HG03135 (cell line): ENCODE measurements at regions not wholly inside any gene's neighbourhood (a gene's known extent, or its start where the extent isn't known, plus 50 kb on each side); places are given as distances from the start of the nearest gene placed in this dataset.

Source experiments
- ATAC-seq: cut with Tn5 transposase; IDR thresholded peaks from one replicate; pipeline ENCODE4 v1.9.1; 2021; ENCODE audit warnings: mild to moderate bottlenecking, moderate library complexity; ENCODE audit not compliant: unreplicated experiment

DNA sequence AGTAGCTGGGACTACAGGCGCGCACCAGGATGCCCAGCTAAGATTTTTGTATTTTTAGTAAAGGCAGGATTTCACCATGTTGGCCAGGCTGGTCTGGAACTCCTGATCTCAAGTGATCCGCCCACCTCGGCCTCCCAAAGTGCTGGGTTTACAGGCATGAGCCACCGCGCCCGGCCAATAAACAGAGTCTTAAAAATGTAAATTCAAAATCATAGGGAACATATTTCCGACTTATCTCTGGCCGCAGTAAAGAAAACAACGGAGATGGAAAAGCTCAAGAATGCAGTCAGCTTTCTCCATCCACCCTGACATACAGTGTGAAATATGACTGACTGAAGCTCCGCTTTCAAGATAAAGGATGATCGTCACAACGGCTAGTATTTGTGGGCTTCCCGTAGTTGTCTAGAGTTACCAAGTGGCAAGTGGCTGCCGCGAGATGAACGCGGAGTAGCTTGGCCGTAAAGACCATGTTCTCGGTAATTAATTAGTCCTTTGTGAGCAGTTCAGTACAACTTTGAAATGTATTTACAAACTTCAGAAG is 495.1 kb upstream of the FAT1 start:
- no peak for ATAC-seq

DNA sequence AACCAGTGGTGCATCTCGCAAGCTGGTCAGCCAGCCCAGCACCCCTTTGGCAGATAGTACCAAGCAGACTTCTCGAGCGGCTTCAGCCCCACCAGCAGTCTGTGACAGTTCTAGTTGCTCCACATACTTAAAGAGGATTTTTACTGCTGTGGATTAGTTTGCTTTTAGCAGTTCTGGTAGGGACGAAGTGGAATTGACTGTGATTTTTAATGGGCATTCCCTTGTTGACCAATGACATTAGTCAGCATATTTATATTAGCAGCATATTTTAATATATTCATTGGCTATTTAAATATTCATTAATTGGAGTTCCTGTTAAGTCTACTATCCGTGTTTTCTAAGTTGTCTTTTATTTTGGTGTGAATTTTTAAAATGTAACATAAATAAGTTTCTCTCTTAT is 500.9 kb upstream of the FAT1 start:
- no peak for ATAC-seq

DNA sequence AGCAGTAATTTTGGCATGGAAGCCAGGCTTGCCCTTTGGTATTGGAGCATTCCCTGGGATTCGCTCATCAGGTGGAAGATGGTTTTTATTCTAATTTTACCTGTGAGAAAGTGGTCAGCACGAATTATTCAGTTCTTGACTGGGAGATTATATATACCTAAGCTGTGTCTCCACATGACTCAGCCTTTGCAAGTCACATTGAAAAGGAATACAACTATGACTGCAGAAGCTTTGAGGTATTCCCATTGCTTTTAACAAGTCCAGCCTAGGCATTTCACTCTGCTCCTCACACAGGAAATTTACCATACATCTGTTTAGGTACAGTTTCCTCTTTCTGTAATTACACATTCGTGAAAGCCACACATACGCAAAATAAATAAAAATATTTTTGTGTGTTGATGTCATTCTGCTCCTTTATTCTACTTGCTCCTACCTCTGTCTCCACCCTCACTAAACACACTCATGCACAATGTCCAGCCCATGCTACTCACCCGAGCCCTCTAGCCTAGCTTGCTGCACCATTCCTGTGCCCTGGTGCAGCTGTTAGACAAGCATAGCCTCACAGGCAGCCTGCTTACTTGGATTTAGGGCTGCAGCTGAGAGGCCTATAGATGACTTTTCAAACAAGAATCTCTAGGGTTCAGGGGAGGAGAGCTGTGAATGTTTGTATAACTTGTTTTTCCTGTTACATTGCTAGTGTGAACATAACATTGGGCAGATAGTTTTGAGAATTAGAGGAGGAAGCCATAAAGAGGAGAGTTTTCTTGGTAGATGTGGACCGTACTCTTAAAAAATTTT is 504.4 kb upstream of the FAT1 start:
- ATAC-seq = no peak

DNA sequence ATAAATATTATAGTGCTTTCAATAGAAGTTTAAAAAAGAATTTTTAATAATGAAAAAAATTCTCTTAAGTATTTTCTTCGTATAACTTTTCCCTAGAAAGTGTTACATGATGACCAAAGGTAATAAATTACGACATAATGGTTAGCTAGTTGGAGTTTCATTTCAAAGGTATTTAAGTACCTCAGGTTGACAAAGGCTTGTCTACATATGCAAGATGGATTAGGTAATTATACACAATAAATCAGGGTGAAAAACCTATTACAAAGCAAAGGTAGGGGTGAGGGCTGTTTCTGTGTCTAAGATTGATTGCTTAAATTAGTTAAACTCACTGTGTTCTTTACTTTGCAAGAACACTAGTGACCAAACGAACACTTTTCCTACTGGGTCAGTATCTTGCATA is 508.5 kb upstream of the FAT1 start:
- ATAC-seq = no peak

DNA sequence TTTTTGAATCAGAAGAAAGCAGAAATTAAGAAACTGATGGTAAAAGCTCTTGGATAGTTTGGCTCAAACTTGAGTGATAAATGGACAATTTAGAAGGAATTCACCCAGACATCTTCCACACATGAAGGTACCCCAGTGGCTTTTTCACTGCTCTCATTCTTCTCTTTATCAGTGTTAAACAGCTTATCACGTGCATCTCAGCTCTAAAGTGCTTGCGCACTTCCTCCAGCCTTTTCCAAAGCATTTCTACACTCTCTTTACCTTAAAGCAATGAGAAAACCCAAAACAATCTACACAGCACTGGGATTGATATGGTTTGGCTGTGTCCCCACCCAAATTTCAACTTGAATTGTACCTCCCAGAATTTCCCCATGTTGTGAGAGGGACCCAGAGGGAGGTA is 509.1 kb upstream of the FAT1 start:
- ATAC-seq = no peak

DNA sequence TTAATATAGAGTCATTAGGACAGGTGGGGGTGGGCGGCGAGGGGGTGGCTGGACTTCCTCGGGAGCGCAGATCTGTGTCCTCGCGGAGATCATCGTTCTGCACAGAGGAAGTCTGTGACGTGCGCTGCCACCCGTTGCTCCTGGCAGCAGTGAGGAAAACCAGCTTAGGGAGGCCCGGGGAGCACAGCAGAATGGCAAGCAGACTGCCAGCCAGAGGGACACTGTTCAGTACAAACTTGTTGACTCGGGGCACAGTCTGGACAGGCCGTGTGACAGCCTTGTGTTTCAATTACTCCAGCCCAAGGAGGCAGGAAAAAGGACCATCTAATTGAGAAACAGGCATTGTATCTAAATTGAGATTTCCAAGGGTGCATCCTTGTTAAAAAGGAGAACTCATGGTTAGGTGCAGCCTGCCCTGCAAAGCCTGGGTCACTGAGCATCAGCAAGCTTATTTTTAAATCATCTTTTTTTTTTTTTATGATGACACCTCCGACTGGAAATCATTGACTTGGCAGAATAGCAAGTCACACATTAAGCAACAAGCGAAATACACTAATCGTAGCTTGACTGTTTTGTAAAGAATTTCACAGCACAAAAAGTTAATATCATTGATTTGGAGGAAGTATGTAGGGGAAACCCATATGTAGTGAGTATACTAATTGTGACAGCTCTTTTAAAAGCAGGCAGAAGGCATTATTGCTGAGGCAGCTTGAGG is 512.0 kb upstream of the FAT1 start:
- ATAC-seq = no peak

DNA sequence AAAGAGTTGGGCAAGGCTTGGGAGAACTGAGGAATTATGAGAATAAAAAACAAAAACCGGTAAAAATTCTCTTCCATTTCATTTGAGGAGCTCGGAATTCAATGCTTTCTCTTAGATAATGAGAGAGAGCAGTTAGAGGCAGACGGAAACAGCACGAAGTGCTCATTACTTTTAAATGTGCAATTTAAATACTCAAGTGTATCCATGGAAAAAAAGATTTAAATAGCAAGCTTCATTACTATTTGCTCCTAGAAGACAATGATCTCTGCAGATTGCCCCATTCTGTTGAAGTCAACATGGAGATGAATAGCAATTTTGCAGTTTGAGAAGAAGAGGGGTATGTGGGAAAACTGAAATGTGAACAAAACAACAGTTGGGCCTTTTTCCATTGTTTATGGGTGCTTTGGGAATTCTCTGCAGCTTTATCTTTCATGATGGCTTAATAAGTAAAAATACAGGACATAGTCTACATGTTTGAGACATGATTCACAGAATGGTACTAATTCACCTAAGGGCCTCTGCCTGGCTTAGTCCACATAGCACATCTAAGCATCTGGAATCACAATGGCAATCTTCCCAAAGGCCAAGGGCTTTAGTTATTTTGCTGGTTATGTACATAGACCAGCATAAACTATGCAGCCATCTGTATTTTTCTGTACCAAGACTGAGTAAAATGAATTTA is 512.7 kb upstream of the FAT1 start:
- ATAC-seq = no peak

DNA sequence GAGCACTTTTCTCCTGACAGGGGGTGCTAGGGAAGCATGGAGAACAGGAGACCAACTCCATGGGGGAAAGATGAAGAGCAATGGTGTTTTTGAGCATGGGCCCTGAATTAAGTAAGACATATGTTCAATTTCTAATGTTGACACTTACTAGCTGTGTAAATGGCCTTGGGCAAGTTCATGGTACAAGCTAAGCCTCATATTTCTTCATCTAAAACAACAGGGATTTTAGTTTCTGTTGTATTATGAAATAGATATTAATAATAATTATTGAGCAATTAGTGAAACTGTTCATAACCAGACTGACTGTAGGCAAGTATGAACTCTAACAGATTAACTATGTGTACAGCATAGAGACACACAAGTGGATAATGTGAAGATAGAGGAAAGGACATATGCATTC is 515.0 kb upstream of the FAT1 start:
- ATAC-seq = no peak

DNA sequence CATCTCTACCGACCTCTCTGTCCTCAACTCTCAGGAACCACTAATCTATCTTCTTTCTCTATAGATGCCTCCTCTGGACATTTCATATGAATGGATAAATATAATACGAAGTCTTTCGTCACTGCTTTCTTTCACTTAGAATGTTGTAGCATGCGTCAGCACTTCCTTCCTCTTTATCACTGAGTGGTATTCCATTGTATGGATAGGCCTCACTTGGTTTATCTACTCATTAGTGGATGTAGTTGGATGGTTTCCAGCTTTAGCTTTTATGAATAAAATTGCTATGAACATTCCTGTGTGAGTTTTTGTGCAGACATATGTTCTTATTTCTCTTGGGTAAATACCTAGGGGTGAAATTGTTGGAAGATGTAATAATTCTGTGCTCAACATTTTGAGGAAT is 528.2 kb upstream of the FAT1 start:
- no peak for ATAC-seq

DNA sequence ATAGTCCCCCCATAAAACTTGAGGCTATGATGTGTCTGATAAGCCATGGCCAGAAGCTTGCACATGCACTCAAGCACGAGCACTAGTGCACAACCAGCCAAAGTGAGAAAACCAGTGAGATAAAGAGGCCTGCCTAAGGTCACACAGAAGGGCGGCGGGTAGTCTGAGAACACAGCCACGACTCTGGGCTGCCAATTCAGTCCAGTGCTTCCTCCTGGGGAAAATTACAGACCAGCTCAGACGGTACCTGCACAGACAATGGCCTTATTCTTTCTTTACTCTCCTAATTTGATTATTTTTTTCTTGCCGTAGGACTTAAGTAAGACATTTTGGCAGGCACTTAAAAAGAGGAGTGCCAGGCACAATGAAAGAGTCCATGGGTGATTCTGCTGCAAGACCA is 533.2 kb upstream of the FAT1 start:
- no peak for ATAC-seq

DNA sequence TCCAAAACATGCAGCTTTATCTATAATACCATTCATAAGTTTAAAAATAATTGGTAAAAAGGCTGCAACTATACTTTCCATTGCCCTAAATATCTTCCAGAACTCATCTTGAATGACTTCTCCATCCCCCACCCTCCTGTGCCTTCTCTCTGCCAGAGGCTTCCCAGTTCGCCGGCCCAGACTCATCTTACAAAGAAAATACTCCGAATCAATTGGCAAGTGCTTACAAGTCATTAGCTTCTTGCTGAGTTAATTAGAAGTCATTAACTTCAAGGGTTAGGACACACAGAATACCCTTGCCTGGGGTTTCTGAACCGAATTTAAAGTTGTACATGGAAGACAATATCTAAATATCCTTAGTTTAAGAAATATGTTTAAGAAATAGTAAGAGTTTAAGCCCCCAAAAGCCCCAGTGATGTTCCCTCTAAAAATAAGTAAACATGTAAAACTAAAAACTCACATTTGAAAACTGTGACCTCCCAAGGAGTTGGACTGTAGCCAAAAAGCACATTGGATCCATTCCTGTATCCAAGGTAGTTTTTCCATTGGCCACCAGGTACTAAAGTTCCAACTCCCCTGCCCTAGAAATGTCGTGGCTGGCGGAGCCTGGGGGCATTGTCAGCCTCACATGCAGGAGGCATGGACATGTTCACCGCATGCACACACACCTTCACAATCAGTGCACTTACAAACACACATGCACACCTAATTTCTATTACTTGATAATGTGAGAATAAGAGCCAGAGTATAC is 535.2 kb upstream of the FAT1 start:
- no peak for ATAC-seq

DNA sequence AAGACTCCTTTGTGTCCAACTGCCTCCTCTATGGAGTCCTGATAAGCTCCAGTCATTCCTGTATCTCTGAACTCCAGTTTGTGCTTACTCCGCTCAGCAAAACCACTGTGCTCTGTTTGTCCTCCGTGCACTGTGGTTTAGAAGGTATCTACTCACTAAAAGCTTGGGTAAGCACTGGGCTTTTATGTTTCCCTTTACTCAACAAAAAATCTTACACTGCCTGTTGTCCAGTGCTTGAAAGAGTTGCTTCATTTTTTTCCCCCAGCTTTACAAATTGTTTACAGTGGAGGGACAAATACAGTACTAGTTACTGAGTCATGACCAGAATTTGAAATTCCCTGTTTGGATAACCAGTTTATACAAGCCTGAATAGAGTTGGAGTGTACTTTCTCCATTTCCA is 545.3 kb upstream of the FAT1 start:
- ATAC-seq = no peak

DNA sequence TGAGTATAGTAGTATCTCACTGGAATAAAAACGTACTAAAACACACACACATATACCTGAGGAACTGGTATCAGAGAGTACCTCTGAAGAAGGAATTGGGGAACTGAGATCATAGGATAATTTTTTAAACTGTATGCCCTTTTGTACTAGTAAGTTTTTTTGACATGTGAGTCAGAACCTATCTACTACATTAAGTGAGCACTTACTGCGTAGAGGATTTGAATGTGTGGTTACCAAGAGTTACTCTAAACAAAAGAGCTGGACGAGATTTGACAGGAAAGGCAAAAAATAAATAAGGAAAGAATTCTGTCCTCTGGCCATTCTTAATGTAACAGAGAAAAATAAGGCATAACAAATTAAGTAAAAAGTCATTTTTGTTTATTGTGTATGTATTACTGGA is 546.5 kb upstream of the FAT1 start:
- no peak for ATAC-seq

DNA sequence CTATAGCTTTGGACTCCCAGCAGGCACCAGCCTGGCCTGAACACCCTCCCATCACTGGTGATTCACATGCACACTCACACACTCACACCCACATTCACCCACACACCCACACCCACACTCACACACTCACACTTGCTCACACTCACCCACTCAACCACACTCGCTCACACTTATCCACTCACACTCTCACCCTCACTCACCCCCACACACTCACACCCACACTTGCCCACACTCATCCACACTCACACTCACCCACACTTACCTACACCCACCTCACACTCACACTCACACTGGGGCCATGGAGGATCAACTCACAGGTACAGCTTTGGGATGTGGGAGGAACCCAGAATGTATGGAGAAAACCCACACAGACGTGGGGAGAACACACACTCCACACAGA is 548.2 kb upstream of the FAT1 start:
- no peak for ATAC-seq

DNA sequence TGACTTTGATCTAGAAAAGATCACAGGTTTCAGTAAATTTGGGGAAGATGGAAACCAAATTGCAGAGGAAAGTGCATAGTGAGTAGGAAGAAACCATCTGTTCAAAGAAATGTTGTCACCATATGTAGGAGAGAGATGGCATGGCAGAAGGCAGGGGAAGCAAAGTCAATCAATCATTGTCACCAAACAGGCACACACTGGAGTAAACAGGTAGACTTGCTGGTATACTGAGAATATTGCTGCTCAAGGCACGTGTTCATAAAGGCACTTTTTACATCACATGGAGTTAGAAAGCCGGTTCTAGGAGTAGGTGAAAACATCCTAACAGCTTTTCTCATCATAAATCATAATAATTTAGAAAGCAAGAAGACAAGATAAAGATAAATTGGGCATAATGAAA is 550.5 kb upstream of the FAT1 start:
- no peak for ATAC-seq

DNA sequence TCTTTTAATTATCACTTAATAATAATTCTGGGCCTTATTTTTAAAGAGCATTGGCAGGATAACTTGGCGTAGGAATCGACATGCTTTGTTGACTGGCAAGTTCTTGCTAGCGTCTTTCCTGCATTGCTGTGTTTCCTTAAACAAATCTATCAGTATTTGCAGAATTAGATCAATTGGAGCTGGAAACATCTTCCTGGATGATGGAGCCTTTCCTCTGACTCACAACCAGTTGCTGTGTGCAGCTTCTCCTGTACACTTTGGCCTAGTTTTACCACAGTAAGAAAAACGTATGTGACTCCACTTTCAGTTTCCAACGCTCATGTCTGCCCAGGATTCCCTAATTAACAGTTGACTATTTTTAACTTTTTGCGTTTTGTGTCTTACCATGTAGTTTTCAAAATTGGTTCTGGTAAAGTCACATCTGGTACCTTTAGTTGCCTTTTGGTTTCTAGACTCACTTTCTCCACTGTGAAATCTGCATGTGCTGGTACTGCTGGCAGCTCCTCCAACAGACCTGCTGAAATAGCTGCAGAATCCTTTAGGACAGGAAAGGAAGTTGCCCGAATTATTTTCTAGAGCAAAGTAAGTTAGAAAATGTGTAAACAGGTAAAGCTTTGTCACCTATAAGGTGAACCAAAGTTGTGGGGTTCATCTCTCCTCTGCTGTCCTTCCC is 553.2 kb upstream of the FAT1 start:
- no peak for ATAC-seq

DNA sequence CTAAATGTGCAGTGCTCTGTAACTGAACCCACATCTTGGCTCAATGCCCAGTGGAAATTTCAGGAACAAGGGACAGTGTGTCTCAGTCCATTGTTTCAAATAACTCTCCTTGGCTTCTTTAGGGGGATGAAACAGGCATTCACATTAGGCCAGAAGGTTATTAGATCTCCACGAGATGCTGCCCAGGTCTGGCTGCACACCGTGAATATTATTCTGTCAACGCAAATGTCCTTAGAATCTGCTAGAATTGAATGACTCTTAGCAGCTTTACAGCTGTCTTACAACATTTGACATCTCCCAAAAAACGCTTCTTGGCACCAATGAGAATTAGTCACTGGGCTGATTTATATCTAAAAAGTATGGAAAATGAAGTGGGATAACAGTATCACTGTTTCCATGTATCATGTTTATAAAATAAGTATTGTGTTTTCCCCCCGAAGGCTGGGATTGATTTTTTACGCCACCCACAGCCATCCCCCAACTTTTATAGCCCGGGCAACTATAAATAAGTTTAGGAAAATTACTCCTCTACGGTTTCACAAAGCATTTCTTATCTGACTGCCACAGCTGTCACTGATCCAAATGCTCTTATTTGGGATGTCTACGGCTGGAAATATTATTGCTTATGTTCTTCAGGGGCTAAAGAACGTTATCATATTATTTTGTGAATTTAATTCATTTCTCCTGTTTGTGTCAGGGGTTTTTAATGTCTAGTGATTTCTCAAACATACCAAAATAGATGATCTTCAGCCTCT is 559.7 kb upstream of the FAT1 start:
- ATAC-seq = no peak

DNA sequence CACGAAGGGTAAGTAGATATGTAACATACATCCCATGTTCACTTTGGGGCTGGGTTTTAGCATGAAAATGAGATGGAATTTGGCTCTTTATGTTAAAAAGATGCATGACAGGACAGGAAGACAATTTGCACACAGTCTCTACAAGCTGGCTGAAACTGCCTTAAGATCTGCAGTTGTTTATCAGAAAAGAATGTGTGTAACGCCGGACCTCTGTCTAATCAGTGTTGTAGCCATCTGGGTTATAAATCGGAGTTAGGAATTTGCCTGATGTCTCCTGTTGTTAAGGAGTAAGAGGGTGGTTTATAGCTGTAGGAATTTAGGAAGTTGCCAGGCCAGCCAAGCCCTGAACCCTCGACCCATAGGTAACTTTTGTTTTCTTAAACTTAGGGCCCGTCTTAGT is 562.9 kb upstream of the FAT1 start:
- ATAC-seq = no peak

DNA sequence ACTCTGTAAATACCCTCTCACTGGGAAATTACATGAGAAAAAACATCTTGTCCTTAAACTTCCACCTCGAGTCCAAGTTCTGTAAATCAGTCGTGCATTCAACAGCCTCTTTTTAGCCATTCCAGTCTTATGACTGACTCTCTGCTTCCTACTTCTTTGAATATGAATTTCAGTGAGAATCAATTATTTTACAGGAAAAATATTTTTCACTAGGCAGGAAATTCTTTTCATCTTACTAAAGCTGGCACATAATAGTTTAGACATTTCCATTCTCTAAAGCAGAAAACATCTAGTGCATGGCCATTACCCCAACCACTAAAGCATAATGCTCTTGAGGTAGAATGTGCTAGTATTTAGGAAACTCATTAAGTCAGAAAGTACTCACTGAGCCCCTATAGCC is 565.7 kb upstream of the FAT1 start:
- ATAC-seq = no peak

DNA sequence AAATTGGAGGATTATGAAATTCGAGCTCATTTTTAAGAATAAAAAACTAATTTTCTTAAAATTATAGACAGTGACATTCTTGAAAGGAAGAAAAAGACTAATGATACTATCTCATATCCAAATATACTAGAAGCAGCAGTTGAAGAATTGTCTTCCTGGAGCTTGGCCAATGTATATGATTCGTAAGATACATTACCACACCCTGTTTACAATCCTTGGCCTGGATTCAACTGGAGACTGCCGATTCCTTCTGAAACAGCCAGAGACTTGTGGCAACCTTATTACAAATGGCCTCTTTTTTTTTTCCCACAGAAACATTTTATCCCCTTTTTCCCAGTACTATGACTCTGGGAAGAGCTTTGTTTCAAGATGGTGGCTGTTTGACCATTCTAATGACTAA is 571.2 kb upstream of the FAT1 start:
- ATAC-seq = no peak
